Fibroblast of skin of scalp (primary cell): ENCODE measurements at regions not wholly inside any gene's neighbourhood (a gene's known extent, or its start where the extent isn't known, plus 50 kb on each side); places are given as distances from the start of the nearest gene placed in this dataset.
"Not testable (repeated sequence)": the region's sequence is repeated elsewhere in the genome, so short reads cannot be mapped to it uniquely, and the experiment has no call there.

ENCODE experiments used
- DNase-seq: peaks from one replicate; pipeline ENCODE4 v3.0.0-alpha.2; 2013

DNA sequence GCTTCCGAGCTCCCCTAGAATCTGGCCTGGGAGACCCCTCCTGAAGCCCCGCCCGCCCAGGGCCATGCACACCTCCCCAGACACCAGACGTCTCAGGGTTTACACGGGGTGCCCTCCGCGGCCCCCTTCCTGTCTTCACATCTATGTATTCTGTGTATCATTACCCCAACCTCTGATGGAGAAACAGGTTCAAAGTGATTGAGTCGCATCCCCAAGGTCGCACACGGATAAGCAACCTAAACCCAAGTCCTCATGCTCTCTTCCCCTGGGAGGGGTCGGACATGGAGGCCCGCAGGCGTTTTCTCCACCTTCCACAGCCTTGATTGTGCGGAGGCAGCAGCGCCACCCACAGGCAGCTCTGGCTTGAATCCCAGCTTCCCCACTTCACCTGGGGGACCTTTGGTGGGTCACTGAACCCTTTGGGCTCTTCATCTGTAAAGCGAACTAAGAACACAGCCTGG is 237.3 kb downstream of the BCL11B start:
- no peak for DNase-seq

- DNase-seq: peak; percentile 77
Observed at GRCh38 chr14:99035268-99035667, 236.7 kb downstream of the BCL11B start.

DNA sequence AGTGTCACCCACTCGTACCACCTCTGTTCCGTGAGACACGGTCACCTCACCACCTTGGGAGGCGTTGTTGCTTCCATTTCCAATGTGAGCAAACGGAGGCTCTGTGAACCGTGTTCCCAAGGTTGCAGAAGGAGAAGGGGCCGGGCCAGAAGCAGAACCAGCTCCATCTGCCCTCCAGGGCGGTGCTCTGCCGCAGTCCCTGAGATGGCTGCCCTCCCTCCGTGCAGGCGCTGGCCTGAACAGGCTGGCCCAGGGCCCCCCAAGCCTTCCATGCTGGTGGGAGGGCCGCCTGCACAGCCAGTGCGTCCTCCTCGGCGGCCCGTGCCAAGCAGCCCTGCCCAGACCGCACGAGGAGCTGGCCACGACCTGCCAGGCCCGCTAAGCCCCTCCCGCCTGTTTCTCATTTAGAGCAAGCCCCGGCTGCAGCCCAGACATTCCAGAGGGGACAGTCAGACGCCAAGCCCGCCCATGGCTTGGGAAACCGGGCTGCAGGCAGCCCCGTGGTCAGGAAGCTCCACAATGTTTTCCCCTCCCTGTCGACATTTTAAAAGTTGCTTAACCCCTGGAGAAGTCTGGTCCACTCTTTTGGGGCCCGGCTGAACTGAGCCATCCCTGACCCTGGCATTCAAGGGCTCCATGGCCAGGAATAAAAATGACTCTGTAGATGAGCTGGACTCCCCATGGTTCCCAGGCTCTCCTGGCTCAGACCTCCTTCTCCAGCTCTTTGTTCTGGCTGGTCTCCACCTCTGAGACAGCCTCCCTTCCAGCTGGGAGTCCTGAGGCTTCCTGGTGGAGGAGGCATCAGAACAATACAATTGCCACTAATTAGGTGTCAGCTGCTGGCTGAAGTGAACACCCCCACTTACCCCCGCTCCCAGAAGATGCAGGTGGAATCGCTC is 236.0 kb downstream of the BCL11B start:
- peak; percentile 98 for DNase-seq

- no peak for DNase-seq
Observed at GRCh38 chr14:99036611-99037293, 235.2 kb downstream of the BCL11B start.

- not testable (repeated sequence) for DNase-seq
Observed at GRCh38 chr14:99037326-99037725, 234.7 kb downstream of the BCL11B start.

DNA sequence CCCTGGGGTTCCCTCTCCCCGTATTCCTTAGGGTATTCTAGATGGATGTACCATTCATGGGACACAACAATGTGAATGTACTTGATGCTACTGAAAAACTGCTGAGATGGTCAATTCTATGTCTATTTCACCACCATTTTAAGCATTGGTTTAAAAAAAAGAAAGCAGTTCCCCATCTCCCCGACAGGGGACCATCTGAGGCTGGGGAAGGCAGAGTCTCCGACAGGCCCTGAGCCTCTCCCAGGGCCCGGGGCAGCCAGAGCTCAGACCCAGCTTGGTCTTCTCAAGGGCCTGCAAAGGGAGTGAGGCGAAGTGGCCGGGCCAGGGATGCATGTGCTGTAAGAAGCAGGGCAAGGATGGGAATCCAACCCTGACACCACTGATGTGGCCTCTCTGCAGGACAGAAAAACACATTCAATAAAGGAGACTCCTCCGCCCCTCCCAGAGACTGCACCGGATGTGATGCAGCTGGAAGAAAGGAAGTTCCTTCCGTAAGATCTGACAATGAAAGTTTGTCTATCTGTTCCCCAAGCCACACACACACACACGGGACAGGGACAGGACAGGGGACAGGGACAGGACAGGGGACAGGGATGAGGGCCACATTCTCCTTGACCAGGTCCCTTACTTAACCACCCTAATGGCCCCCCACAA is 234.1 kb downstream of the BCL11B start:
- peak; percentile 34 for DNase-seq

- DNase-seq: peak; percentile 77
Observed at GRCh38 chr14:99038431-99038820, 233.6 kb downstream of the BCL11B start.

DNA sequence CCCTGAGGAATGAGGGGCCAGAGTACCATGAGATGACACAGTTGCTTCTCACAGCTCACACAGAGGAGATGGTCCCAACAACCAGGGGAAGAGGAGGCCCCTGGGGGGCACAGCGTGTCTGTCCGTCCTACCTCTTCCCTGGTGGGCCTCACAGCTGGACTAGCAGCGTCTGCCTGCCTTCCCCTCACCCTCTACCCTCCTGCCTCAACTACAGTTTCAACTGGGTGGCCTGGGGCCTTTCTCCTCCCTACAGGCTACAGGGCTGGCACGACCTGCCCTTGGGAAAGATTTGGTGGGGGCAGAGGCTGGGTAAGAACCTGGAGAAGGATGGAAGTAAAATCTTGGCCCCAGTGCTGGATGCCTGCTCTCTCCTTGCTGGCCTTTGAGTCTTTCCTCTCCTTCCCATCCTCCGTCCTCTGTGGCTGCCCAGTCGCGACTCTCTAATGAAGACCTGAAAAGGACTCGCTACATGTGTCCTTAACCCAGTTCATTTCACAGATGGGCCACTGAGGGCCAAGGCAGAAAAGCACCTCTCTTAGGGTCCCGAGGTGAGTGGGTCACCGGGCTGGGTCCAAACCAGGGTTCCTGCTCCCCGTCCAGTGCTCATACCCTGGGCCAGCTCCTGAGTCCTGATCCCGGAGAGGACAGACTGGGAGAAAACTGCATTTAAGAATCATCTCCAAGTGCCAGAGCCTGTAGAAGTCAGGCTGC is 232.5 kb downstream of the BCL11B start:
- no peak for DNase-seq

DNA sequence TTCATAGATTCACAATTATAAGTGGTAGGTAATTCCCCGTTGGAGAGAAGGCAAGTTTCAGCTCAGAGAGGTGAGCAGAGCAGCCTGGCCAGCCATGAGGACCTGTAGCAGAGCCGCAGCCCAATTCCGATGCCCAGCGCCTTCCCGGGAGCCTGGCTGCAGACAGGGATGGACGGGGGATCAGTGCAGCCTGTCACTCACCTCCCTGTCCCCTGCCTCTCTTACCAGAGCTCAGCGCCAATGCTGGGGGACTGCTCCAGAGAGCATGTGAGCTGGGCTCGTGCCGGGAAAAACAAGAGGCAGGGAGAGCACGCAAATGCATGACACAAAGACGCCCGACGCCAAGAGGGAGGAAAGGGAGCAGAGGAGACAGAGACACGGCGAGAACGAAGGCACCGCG is 231.9 kb downstream of the BCL11B start:
- no peak for DNase-seq

GRCh38 chr14:99040711-99041110 is 231.3 kb downstream of the BCL11B start:
- DNase-seq: no peak

DNA sequence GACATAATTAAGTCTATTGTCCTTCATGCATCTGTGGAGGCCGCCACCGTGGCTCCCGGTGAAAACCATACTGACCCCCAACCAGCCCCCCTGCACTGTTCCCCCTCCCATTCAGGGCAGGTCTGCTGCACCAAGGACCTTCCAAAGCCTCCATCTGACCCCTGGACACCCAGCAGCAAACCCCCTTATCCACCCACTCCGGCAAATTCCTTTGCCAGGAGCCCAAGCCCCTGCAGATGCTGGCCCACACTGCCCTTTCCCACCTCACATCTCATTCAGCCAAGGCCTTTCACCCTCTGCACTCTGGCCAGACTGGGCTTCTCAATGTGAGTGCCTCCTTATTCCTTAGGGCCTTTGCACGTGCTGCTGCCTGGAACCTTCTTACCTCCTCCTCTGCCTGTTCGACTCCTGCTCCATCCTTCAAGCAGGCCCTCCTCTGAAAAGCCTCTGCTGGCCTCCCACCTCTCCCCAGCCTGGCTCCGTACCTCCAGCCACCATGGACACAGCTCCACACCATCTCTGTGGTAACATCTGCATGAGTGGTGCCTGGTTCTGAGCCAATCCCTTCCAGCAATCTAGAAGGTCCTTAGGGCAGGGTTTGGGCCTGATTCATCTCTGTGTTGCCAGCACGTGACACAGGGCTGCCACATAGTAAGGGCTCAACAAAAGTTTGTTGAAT is 230.7 kb downstream of the BCL11B start:
- no peak for DNase-seq

DNA sequence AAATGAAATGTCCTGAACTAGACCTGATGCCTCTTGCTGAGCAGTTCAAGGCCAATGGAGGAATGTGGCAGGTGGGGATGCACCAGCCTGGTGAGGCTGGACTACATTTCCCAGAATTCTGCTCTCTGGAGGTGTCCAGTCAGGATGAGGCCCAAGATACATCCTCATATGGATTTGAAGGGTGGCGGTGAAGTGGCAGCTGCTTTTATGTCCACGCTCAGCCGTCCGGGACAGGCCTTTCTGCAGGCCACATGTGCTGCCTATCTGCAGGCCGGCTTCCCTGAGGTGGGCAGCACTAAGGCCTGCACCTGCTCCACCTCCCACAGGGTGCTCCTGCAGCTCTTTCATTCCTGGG is 230.2 kb downstream of the BCL11B start:
- DNase-seq: no peak

DNA sequence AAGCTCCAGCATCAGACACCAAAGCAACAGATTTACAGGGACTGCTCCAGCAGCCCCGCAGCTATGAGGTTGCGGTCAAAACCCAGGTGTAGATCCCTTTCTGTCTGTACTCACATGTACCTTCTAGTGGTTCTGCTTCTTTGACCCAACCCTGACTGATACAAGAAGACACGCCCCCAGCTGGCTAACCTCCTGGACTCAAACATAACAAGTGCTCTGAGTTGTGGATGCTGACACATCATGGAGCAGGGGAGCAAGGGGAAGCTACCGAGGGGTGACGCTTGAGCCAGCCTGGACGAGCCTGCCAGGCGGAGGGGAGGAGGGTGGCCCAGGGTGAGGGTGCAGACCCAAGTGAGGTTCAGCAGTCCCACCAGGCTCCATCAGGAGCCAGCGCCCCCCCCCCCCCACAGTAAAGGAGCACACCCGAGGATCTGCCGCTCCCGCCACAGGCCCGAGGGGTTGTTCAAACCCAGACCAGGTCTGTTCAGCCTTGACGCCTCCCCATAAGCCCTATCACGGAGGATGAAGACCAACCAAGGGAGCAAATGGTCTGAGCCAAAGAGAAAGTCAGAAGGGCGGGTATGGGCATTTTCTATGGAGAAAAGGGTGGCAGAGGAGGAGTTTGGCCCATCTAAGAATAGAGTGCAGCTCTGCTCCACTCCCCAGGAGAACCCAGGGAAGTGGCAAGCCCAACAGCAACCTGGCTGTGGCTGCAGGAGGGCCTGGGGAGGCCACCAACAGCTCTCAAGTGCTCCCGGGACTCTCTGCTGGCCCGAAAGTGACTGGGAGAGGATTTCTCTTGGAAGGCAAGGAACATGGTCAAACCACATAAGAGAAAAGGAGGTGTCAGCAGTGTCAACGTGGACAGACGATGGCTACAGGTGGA is 229.4 kb downstream of the BCL11B start:
- DNase-seq: no peak

GRCh38 chr14:99043267-99043615 is 228.8 kb downstream of the BCL11B start:
- no peak for DNase-seq

DNA sequence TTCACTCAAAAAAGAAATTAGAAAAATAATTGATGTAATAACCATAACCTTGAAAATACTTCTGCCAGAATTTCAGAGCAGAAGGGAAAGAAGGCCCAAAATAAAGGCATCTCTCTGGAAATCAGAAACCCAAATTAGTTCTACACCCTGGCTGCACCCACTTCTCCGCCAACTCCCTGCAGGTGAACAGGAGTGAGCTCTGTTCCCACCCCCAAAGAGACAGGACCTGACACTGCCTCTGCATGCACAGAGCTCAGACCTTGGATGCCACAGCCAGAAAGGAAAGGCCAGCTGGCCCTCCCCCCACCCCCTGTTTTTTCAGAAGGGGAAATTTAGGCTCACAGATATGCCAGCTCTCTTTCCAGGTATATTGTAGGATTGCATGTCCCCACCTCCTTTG is 228.2 kb downstream of the BCL11B start:
- DNase-seq: no peak

GRCh38 chr14:99047441-99048031 is 224.5 kb downstream of the BCL11B start:
- peak; percentile 58 for DNase-seq

DNA sequence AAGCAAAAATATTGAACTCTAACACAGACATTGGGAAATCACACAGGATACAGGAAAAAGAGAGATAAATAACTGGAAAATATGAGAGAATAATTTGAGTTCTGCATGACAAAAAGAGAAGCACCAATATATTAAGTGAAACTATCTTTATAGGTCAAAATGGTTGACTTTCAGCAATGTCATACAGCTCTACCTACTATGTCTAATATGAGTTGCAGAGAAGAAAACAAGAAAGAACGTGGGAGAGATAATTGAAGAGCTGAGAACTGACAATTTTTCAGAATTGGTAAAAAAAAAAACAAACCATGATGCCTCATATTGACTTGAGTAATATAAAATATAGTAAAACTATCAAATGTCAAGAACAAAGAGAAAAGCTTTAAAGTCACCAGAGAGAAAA is 221.7 kb downstream of the BCL11B start:
- DNase-seq: no peak

DNA sequence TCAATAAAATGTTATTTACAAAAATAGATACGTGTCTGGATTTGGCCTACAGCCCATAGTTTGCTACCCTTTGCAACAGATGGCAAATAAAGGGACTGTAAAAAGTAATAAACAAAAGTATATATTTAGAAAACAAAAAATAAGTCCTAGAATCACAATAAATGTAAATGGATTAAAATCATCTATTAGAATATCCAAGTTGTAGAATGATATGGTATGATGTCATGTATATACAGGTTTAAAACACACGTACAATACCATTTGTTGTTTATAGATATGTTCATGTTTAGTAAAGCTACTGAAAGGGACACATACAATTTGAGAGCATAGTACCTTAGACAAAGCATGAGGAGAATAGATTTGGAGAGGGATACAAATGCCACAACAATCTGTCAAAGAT is 219.5 kb downstream of the BCL11B start:
- no peak for DNase-seq

- DNase-seq: peak; percentile 68
Observed at GRCh38 chr14:99055019-99055418, 217.0 kb downstream of the BCL11B start.

DNA sequence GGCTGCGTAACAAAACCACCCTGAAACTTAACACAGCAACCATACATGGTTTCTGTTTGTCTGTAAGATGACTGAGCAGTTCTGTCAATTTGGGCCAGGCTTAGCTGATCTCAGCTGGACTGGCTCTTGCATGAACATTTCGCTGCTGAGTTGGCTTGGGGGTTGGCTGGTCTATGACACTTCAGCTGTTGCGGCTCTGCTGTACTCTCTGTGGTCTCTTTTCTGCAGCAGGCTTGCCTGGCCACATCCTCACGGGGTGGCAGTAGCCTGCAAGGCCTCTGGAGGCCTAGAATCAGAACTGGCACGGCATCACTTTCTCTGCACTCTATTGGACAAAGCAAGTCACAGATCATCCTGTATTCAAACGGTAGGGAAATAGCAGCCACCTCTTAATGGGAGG is 216.2 kb downstream of the BCL11B start:
- DNase-seq: no peak

DNA sequence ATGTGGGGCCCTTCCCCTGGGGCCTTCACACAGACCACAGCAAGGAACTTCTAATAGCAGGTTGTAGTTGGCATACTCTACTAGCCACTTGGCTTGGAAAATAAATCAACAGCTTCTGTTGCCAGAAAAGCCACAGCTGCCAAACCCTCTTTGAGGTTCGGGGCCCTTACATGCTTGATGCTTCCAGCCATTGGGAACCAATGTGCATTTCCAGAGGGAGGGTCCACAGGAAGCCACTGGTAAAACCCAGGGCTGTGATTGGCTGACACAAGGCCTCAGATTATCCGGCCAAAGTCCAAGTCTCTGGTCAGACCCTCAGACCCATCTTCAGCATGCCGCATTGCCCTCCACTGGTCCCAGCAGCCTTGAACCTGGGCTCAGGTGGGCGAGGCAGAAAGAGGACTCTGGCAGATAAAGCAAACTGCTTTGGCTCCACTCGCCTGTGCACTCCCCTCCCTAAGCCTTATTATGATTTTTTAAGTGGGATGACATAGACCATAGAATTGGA is 214.4 kb downstream of the BCL11B start:
- no peak for DNase-seq
